ENCODE measurements at regions not wholly inside any gene's neighbourhood (a gene's known extent, or its start where the extent isn't known, plus 50 kb on each side); places are given as distances from the start of the nearest gene placed in this dataset.

- CTCF ChIA-PET = no interaction called here
- ATAC-seq (no peak), DNase-seq (no peak)
- POLR2A ChIA-PET = no interaction called here
- intact Hi-C loops (cut with DNase I, micrococcal nuclease) = no loop called here
- Mint-ChIP-seq H3K4me3 (no peak overlapping the region), H3K4me1 (no peaks in the 10 kb centered on the region), H3K36me3 (ENCODE audit: low read depth) (no peaks in the 10 kb centered on the region), H3K9me3 (ENCODE audit: low read depth) (no peaks in the 10 kb centered on the region), H3K27me3 (no peaks in the 10 kb centered on the region), H3K27ac (no peak overlapping the region)
These were observed 74.7 kb upstream of the SHISAL1 start for GRCh38 chr22:44387486-44387885.

- Mint-ChIP-seq H3K27ac (no peak overlapping the region), H3K9me3 (ENCODE audit: low read depth) (no peaks in the 10 kb centered on the region), H3K4me1 (no peaks in the 10 kb centered on the region), H3K27me3 (no peaks in the 10 kb centered on the region), H3K4me3 (no peak overlapping the region), H3K36me3 (ENCODE audit: low read depth) (no peaks in the 10 kb centered on the region)
- no peak for DNase-seq
- ATAC-seq = no peak
- ChIA-PET POLR2A (no interaction called here), CTCF (no interaction called here)
- intact Hi-C loops (cut with DNase I, micrococcal nuclease) = no loop called here
These were observed 73.8 kb upstream of the SHISAL1 start for GRCh38 chr22:44386386-44387035.

GRCh38 chr22:44385781-44386180, 73.0 kb upstream of the SHISAL1 start:
- intact Hi-C loops (cut with DNase I, micrococcal nuclease) = no loop called here
- ChIA-PET CTCF (no interaction called here), POLR2A (no interaction called here)
- DNase-seq (no peak), ATAC-seq (no peak)
- no peaks in the 10 kb centered on the region for H3K4me1 Mint-ChIP-seq
- H3K27ac Mint-ChIP-seq = no peak overlapping the region
- no peak overlapping the region for H3K4me3 Mint-ChIP-seq
- H3K9me3 Mint-ChIP-seq (ENCODE audit: low read depth) = no peaks in the 10 kb centered on the region
- no peaks in the 10 kb centered on the region for H3K36me3 Mint-ChIP-seq (ENCODE audit: low read depth)
- no peaks in the 10 kb centered on the region for H3K27me3 Mint-ChIP-seq

GRCh38 chr22:44385296-44385610, 72.5 kb upstream of the SHISAL1 start:
- H3K36me3 Mint-ChIP-seq (ENCODE audit: low read depth) = no peaks in the 10 kb centered on the region
- no peak overlapping the region for H3K4me3 Mint-ChIP-seq
- no peak overlapping the region for H3K27ac Mint-ChIP-seq
- ATAC-seq (no peak), DNase-seq (no peak)
- intact Hi-C loops (cut with DNase I, micrococcal nuclease) = no loop called here
- ChIA-PET POLR2A (no interaction called here), CTCF (no interaction called here)
- no peaks in the 10 kb centered on the region for H3K9me3 Mint-ChIP-seq (ENCODE audit: low read depth)
- H3K27me3 Mint-ChIP-seq = no peaks in the 10 kb centered on the region
- H3K4me1 Mint-ChIP-seq = no peaks in the 10 kb centered on the region

- no peak overlapping the region for H3K4me3 Mint-ChIP-seq
- H3K27me3 Mint-ChIP-seq = no peaks in the 10 kb centered on the region
- H3K9me3 Mint-ChIP-seq (ENCODE audit: low read depth) = no peaks in the 10 kb centered on the region
- no peak for ATAC-seq
- no peaks in the 10 kb centered on the region for H3K4me1 Mint-ChIP-seq
- no peak overlapping the region for H3K27ac Mint-ChIP-seq
- ChIA-PET CTCF (no interaction called here), POLR2A (no interaction called here)
- intact Hi-C loops (cut with DNase I, micrococcal nuclease) = no loop called here
- DNase-seq = no peak
- H3K36me3 Mint-ChIP-seq (ENCODE audit: low read depth) = no peaks in the 10 kb centered on the region
These were observed 72.0 kb upstream of the SHISAL1 start for GRCh38 chr22:44384563-44385295.

- Mint-ChIP-seq H3K4me1 (no peaks in the 10 kb centered on the region), H3K9me3 (ENCODE audit: low read depth) (no peaks in the 10 kb centered on the region), H3K4me3 (no peak overlapping the region), H3K27me3 (no peaks in the 10 kb centered on the region), H3K36me3 (ENCODE audit: low read depth) (no peaks in the 10 kb centered on the region), H3K27ac (no peak overlapping the region)
- DNase-seq (no peak), ATAC-seq (no peak)
- ChIA-PET CTCF (no interaction called here), POLR2A (no interaction called here)
- intact Hi-C loops (cut with DNase I, micrococcal nuclease) = no loop called here
These were observed 71.2 kb upstream of the SHISAL1 start for GRCh38 chr22:44383652-44384562.

GRCh38 chr22:44383064-44383575, 70.4 kb upstream of the SHISAL1 start:
- CTCF ChIA-PET = no interaction called here
- no peaks in the 10 kb centered on the region for H3K4me1 Mint-ChIP-seq
- H3K27me3 Mint-ChIP-seq = no peaks in the 10 kb centered on the region

GRCh38 chr22:44382116-44383038, 69.6 kb upstream of the SHISAL1 start:
- Mint-ChIP-seq H3K4me1 (no peaks in the 10 kb centered on the region), H3K4me3 (no peak overlapping the region), H3K27ac (no peak overlapping the region), H3K36me3 (ENCODE audit: low read depth) (no peaks in the 10 kb centered on the region), H3K27me3 (no peaks in the 10 kb centered on the region), H3K9me3 (ENCODE audit: low read depth) (peaks cover 4% of the 10 kb centered on the region)
- no peak for DNase-seq
- ChIA-PET POLR2A (no interaction called here), CTCF (no interaction called here)
- intact Hi-C loops (cut with DNase I, micrococcal nuclease) = no loop called here
- no peak for ATAC-seq

More at GRCh38 chr22:44383064-44383575, 70.4 kb upstream of the SHISAL1 start:
- Mint-ChIP-seq H3K4me3 (no peak overlapping the region), H3K27ac (no peak overlapping the region), H3K9me3 (ENCODE audit: low read depth) (no peaks in the 10 kb centered on the region), H3K36me3 (ENCODE audit: low read depth) (no peaks in the 10 kb centered on the region)
- no peak for DNase-seq
- no peak for ATAC-seq
- POLR2A ChIA-PET = no interaction called here
- intact Hi-C loops (cut with DNase I, micrococcal nuclease) = no loop called here

GRCh38 chr22:44381761-44382115, 69.0 kb upstream of the SHISAL1 start:
- CTCF ChIA-PET = no interaction called here
- no peak for ATAC-seq

GRCh38 chr22:44380756-44381486, 68.2 kb upstream of the SHISAL1 start:
- ChIA-PET POLR2A (interaction anchor here (0.6 kb wide), 1 partner anchor 249 kb away, joined by 5 read pairs; no protein-coding TSS in a partner anchor), CTCF (interaction anchor here (0.6 kb wide), 1 partner anchor 241 kb away, joined by 3 read pairs; no protein-coding TSS in a partner anchor)
- Mint-ChIP-seq H3K4me3 (no peak overlapping the region), H3K27ac (no peak overlapping the region), H3K27me3 (peaks cover 2% of the 10 kb centered on the region), H3K36me3 (ENCODE audit: low read depth) (no peaks in the 10 kb centered on the region), H3K9me3 (ENCODE audit: low read depth) (peaks cover 6% of the 10 kb centered on the region), H3K4me1 (no peaks in the 10 kb centered on the region)
- DNase-seq = no peak
- no peak for ATAC-seq
- intact Hi-C loops (cut with DNase I, micrococcal nuclease) = no loop called here

More at GRCh38 chr22:44381761-44382115, 69.0 kb upstream of the SHISAL1 start:
- intact Hi-C loops (cut with DNase I, micrococcal nuclease) = no loop called here
- Mint-ChIP-seq H3K27me3 (no peaks in the 10 kb centered on the region), H3K4me1 (no peaks in the 10 kb centered on the region), H3K4me3 (no peak overlapping the region), H3K9me3 (ENCODE audit: low read depth) (peaks cover 6% of the 10 kb centered on the region), H3K36me3 (ENCODE audit: low read depth) (no peaks in the 10 kb centered on the region), H3K27ac (no peak overlapping the region)
- POLR2A ChIA-PET = no interaction called here
- no peak for DNase-seq

All from activated CD4-positive, alpha-beta T cell treated with anti-CD3 and anti-CD28 coated beads for 36 hours (primary cell).